EH (cell line): ENCODE measurements at regions not wholly inside any gene's neighbourhood (a gene's known extent, or its start where the extent isn't known, plus 50 kb on each side); places are given as distances from the start of the nearest gene placed in this dataset.
"Not testable (repeated sequence)": the region's sequence is repeated elsewhere in the genome, so short reads cannot be mapped to it uniquely, and the experiment has no call there.

ENCODE experiments used
- DNase-seq: peaks from one replicate; pipeline ENCODE4 v3.0.0-alpha.2; 2015; ENCODE audit warnings: low read depth

DNA sequence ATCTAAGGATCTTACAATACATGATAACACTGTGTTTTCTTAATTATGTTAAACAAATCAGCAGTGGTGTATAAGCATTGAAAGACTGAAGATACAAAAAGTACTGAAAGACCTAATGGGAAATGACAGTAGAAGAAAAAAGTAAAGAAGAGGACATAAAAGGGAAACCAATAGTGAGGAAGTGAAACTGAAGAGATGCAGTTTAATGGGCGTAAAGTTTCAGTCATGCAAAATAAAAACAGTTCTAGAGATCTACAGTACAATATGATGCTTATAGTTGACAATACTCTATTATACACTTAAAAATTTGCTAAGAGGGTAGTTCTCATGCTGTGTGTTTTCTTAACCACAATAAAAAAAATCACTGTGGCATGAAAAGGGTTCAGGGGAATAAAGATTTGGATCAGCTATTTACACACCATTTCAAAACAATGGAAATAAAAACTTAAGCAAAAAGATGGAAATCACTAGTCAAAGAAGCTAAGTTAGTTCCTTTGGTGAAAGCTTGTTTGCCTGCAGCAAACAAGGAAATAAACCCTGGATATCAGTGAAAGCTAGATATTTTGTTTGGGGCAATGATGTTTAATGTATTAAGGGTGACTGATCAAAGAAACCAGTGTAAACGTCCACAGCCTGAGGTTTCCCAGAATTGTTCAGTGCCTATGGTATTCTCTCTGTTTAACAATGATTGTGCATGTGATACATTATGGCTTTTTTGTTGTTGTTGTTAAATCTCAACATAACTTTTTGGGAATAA, 1160.8 kb upstream of the ADGRL2 start:
- DNase-seq: no peak

GRCh38 chr1:80633947-80634706, 1166.6 kb upstream of the ADGRL2 start:
- DNase-seq: no peak

DNA sequence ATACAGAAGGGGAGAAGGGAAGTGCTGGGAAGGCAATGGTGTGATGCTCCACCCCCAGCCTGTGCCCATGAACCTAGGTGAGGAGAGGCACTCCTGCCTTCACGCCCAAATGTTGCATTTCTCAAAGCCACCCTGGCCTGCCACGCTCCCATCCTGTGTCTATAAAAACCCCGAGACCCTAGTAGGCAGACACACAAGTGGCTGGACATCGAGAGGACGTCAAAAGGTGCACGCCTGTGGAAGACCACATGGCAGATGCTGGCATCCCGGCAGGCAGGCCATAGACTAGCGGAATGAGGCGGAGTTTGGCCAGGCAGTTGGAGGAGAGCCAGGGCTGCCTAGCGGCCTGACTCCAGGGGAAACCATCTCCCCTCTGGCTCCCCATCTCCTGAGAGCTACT, 1168.5 kb upstream of the ADGRL2 start:
- no peak for DNase-seq

DNA sequence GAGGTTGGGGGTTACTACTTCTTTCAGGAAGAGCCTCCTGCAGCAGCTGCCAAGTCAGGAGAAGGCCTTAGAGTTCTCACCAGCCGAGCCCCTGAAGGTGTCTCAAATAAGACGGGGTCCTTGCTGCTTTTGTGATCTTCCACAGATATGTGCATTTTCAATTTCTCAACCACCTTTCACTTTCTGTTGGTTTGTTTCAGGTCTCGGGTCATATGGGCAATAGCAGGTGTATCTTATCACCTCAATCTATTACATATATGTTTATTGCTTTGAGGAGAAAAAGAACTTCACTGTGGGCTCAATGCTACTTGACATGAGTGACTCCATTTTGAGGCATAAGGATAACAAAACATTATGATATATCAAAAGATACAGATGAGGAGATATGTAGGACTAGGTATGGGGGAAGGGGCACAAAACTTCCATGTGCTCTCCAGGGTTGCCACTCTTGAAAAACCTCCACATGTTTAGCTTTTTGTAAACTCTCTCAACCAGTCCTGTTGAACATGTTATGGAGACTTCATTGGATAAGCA, 1171.4 kb upstream of the ADGRL2 start:
- no peak for DNase-seq

DNA sequence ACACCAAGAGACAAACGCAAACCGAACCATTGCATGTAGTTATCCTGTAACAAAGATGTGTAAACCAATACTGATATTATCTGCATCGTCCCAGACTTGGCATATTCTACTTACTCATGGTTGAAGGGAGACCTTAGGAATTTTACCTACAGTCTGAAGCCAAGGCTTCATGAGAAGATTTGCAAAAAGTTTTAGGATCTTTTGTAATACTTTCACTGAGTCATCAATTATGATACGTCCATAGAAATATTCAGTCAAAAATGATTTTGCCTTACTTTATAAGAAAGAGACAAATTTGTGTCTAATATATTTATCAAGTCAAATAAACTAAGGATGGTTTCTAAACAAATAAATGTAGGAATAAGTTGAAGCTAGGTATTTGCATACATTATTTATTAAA, 1176.1 kb upstream of the ADGRL2 start:
- DNase-seq: no peak

- no peak for DNase-seq
These were observed 1193.7 kb upstream of the ADGRL2 start for GRCh38 chr1:80607064-80607463.

- no peak for DNase-seq
These were observed 1206.7 kb upstream of the ADGRL2 start for GRCh38 chr1:80594013-80594412.

GRCh38 chr1:80593197-80593596, 1207.5 kb upstream of the ADGRL2 start:
- no peak for DNase-seq

GRCh38 chr1:80582980-80583379, 1217.8 kb upstream of the ADGRL2 start:
- DNase-seq: no peak

DNA sequence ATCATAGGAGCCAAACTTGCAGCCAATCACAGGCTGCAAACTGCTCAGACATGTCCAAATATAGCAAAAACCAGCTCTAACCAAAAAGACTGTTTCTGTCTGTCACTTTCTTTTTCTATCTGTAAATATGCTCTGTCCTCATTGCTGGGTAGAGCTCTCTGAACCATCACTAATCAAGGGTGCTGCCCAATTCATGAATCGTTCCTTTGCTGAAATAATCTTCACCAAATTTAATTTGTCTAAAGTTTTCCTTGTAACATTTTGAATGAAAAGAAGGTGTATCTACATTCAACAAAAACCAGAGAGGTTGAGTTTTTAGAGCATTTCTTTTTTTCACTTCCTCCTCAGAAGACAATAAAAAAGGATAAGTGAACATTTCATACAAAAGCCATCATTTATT, 1221.7 kb upstream of the ADGRL2 start:
- no peak for DNase-seq

GRCh38 chr1:80566867-80567266, 1233.9 kb upstream of the ADGRL2 start:
- DNase-seq: no peak

- DNase-seq: no peak
These were observed 1234.6 kb upstream of the ADGRL2 start for GRCh38 chr1:80566123-80566522.

GRCh38 chr1:80565406-80565805, 1235.3 kb upstream of the ADGRL2 start:
- no peak for DNase-seq

DNA sequence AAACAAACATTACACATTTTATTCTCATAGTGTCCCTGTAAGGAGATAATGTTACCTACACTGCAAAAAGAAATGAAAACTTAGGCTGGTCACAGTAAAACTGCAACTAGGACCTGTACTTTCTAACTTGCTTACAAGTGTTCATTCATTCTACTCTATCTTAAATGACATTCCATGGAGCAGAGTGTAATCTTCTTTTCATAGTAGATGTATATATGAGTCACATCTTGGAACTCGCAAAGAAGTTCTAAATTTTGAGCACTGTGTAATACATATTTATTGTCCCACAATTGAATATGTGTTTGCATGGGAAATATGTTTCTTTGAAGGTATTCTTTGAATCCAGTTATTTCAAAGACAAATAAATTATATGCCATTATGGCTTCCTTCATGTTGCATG, 1258.5 kb upstream of the ADGRL2 start:
- no peak for DNase-seq

DNA sequence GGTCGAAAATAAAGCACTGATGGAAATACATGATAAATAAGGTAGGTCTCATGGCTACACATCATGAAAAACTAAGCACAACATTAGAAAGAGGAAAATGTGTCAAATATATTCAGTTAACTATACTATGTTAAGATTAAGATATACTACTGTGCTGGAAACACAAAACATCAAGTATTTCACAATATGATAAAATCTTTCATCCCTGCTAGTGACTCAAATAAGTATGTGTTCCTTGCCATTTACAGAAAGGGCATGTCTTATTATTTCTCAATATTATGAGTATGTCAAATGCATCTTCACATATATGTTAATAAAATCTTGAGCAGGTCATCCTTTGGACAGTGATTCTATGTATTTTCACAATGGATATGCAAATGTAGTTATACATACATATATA, 1260.1 kb upstream of the ADGRL2 start:
- no peak for DNase-seq

DNA sequence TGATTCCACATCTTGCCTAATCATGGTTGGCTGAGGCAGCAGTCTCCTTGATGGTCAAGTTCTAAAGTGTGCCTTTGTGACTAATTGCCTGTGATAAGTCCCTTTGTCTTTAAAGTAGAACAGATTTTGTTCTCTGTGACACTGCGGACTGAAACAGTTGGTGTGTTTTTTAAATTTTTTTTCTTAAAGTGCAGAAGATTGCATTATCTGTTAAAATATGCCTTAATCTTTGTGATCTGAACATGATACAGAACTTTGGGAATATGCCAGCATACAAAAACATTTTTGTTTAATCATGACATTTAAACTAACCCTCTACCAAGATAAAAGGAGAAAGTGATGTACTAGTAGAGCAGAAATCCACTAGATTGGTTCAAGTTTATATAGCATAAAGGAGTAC, 1260.6 kb upstream of the ADGRL2 start:
- no peak for DNase-seq

DNA sequence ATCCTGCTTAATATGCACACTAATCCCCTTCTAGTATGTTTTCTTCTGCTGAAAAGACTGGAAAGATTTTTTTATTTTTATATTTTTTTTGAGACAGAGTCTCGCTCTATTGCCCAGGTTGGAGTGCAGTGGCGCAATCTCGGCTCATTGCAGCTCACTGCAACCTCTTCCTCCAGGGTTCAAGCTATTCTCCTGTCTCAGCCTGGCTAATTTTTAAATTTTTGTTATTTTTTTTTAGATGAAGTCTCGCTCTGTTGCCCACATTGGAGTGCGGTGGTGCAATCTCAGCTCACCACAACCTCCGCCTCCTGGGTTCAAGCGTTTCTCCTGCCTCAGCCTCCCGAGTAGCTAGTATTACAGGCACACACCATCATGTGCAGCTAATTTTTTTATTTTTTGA, 1261.4 kb upstream of the ADGRL2 start:
- DNase-seq: not testable (repeated sequence)

DNA sequence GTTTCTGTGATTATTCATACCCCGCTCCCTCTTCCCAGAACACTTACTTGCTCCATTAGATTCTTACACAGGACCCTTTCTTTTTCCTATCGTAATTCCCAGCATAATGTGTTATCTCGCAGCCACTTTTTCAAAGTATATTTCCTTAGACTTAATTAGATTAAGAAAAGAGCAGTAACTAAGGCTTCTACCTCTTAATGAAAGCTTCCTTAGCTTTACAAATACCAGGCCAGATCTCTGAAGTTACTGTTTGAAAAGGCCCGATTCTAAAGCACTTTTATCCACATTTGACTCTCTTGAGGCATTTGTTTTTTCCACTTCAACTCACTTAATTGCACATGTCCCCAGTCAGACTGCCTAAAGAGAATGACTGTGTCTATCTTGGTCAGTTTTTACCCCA, 1264.3 kb upstream of the ADGRL2 start:
- DNase-seq: no peak

DNA sequence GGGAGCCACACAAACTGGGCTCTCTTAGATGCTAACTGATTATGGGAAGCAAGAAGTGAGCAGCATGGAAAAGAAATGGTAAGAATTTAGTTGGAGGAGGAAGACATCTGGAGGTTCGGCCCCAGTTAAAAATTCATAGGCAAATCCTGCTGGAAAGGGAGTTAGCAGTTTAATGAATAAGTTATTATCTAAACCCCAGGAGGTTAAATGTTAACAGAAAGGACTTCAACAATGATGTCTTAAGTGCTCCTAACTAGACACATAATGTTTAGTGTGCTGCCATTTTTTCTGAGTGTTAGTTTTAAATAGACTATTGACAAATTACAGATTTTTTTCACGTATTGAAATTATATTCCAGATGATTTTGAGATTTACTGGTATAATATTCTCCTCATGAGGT, 1265.3 kb upstream of the ADGRL2 start:
- no peak for DNase-seq

- no peak for DNase-seq
These were observed 1266.0 kb upstream of the ADGRL2 start for GRCh38 chr1:80534606-80535360.

DNA sequence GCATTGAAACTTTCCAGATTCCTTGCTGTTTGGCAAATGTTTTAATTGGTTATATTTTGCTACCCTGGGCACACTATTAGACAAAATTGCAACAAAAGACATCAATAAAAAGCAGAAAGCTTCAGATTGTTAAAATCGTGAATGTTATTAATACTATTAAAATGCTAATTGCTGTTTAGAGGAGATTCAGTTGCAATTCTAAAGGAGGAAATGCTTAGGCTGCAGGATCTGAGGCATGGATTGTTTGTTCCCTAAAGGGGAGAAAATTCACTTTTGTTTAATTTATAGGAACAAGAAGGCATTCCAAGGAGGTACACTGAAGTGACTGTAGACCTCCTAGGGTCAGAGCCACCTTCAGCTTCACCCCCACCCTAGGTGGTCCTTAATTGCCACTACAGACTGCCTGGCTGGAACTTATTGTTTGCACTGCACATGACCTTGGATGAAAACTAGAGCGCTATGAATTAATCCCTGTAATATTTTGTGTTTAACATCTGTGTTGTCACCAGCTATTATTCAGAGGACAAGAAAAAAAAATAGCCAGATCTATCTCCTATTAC, 1266.9 kb upstream of the ADGRL2 start:
- no peak for DNase-seq

DNA sequence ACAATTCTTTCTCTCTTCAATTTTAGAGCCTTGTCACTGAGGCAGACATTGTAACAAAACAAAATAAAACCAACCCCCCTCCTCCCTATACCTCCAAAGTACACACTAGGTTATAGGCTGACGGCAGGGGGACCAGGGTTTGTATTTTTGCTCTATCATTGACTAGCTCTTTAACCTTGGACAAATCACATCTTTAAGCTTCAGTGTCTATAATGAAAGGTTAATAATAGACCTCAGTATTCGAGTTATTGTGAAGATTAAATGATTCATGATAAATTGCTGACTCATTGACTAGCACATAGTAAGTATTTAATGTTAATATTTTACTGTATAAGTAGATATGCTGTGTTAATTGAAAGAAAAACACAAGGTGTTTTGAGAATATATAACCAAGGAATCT, 1267.6 kb upstream of the ADGRL2 start:
- DNase-seq: no peak
